ENCODE measurements at regions not wholly inside any gene's neighbourhood (a gene's known extent, or its start where the extent isn't known, plus 50 kb on each side); places are given as distances from the start of the nearest gene placed in this dataset.
A peak's percentile ranks its signal among the peaks of the same experiment; 100 is the strongest.

GRCh38 chr2:156132130-156132529 is 200.4 kb downstream of the NR4A2 start:
- DNase-seq (ENCODE audit: low spot score) = no peak
- no peak overlapping the region for H3K4me3 Mint-ChIP-seq (ENCODE audit: unreplicated experiment)
- no peak overlapping the region for H3K27ac Mint-ChIP-seq (ENCODE audit: unreplicated experiment)
- no peaks in the 10 kb centered on the region for H3K9me3 Mint-ChIP-seq (ENCODE audit: low read depth)
- no peaks in the 10 kb centered on the region for H3K36me3 Mint-ChIP-seq (ENCODE audit: low read depth)
- H3K27me3 Mint-ChIP-seq (ENCODE audit: low read depth) = peaks cover 2% of the 10 kb centered on the region
- no peak for TF ChIP-seq CTCF (IDR thresholded peaks at IDR 0.05)
- no peaks in the 10 kb centered on the region for H3K4me1 Mint-ChIP-seq (ENCODE audit: low read depth)

GRCh38 chr2:156129227-156129626 is 203.3 kb downstream of the NR4A2 start:
- DNase-seq (ENCODE audit: low spot score) = no peak
- H3K27me3 Mint-ChIP-seq (ENCODE audit: low read depth) = peaks cover 2% of the 10 kb centered on the region
- no peak overlapping the region for H3K4me3 Mint-ChIP-seq (ENCODE audit: unreplicated experiment)
- no peak overlapping the region for H3K27ac Mint-ChIP-seq (ENCODE audit: unreplicated experiment)
- no peaks in the 10 kb centered on the region for H3K4me1 Mint-ChIP-seq (ENCODE audit: low read depth)
- H3K36me3 Mint-ChIP-seq (ENCODE audit: low read depth) = no peaks in the 10 kb centered on the region
- H3K9me3 Mint-ChIP-seq (ENCODE audit: low read depth) = peaks cover 4% of the 10 kb centered on the region
- peak; percentile 23 for TF ChIP-seq CTCF (IDR thresholded peaks at IDR 0.05)

GRCh38 chr2:156125018-156125417 is 207.5 kb downstream of the NR4A2 start:
- peaks cover 9% of the 10 kb centered on the region for H3K9me3 Mint-ChIP-seq (ENCODE audit: low read depth)
- H3K27me3 Mint-ChIP-seq (ENCODE audit: low read depth) = no peaks in the 10 kb centered on the region
- H3K4me3 Mint-ChIP-seq (ENCODE audit: unreplicated experiment) = no peak overlapping the region
- H3K36me3 Mint-ChIP-seq (ENCODE audit: low read depth) = no peaks in the 10 kb centered on the region
- TF ChIP-seq CTCF (IDR thresholded peaks at IDR 0.05) = no peak
- H3K4me1 Mint-ChIP-seq (ENCODE audit: low read depth) = no peaks in the 10 kb centered on the region
- DNase-seq (ENCODE audit: low spot score) = no peak
- no peak overlapping the region for H3K27ac Mint-ChIP-seq (ENCODE audit: unreplicated experiment)

GRCh38 chr2:156124458-156124857 is 208.1 kb downstream of the NR4A2 start:
- Mint-ChIP-seq H3K27me3 (ENCODE audit: low read depth) (no peaks in the 10 kb centered on the region), H3K4me3 (ENCODE audit: unreplicated experiment) (no peak overlapping the region), H3K27ac (ENCODE audit: unreplicated experiment) (no peak overlapping the region), H3K4me1 (ENCODE audit: low read depth) (no peaks in the 10 kb centered on the region), H3K36me3 (ENCODE audit: low read depth) (no peaks in the 10 kb centered on the region), H3K9me3 (ENCODE audit: low read depth) (peaks cover 9% of the 10 kb centered on the region)
- no peak for DNase-seq (ENCODE audit: low spot score)
- TF ChIP-seq CTCF (IDR thresholded peaks at IDR 0.05) = no peak

- Mint-ChIP-seq H3K27ac (ENCODE audit: unreplicated experiment) (no peak overlapping the region), H3K4me1 (ENCODE audit: low read depth) (no peaks in the 10 kb centered on the region), H3K9me3 (ENCODE audit: low read depth) (peaks cover 5% of the 10 kb centered on the region), H3K36me3 (ENCODE audit: low read depth) (no peaks in the 10 kb centered on the region), H3K27me3 (ENCODE audit: low read depth) (no peaks in the 10 kb centered on the region), H3K4me3 (ENCODE audit: unreplicated experiment) (no peak overlapping the region)
- no peak for DNase-seq (ENCODE audit: low spot score)
- TF ChIP-seq CTCF (IDR thresholded peaks at IDR 0.05) = no peak
Observed at GRCh38 chr2:156118753-156119416, 213.6 kb downstream of the NR4A2 start.

Data from chondrocyte (in vitro differentiated cells).